GM12874 (cell line): ENCODE measurements at regions not wholly inside any gene's neighbourhood (a gene's known extent, or its start where the extent isn't known, plus 50 kb on each side); places are given as distances from the start of the nearest gene placed in this dataset.

ENCODE experiments used
- TF ChIP-seq, protein P1 (sequence below): IDR thresholded peaks from 2 replicates; pipeline ENCODE4 v1.5.1; 2011; ENCODE audit warnings: low read depth, mild to moderate bottlenecking, control low read depth, low read length, moderate library complexity; ENCODE audit not compliant: insufficient read depth

DNA sequence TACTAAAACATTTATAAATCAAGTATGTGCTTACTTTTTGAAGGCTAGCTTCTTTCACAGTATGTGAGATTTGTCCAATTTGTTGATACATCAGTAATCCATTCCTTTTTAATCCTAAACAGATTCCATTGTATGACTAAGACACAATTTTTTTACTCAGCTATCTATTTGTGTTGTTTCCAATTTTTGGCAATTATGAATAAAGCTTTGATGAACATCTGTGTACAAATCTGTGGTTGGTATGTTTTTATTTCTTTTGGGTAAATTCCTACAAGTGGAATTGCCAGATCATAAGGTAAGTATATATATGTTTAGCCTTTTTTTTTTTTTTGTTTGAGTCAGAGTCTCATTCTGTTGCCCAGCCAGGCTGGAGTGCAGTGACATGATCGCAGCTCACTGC lies 56.2 kb upstream of the VEPH1 start:
- TF ChIP-seq, protein P1, sequence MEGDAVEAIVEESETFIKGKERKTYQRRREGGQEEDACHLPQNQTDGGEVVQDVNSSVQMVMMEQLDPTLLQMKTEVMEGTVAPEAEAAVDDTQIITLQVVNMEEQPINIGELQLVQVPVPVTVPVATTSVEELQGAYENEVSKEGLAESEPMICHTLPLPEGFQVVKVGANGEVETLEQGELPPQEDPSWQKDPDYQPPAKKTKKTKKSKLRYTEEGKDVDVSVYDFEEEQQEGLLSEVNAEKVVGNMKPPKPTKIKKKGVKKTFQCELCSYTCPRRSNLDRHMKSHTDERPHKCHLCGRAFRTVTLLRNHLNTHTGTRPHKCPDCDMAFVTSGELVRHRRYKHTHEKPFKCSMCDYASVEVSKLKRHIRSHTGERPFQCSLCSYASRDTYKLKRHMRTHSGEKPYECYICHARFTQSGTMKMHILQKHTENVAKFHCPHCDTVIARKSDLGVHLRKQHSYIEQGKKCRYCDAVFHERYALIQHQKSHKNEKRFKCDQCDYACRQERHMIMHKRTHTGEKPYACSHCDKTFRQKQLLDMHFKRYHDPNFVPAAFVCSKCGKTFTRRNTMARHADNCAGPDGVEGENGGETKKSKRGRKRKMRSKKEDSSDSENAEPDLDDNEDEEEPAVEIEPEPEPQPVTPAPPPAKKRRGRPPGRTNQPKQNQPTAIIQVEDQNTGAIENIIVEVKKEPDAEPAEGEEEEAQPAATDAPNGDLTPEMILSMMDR, result no peak
